ENCODE measurements at regions not wholly inside any gene's neighbourhood (a gene's known extent, or its start where the extent isn't known, plus 50 kb on each side); places are given as distances from the start of the nearest gene placed in this dataset.
"Not testable (repeated sequence)": the region's sequence is repeated elsewhere in the genome, so short reads cannot be mapped to it uniquely, and the experiment has no call there.

GRCh38 chr5:123943151-123943550 is 431.2 kb downstream of the CSNK1G3 start:
- POLR2A ChIA-PET: no interaction called here
- no peak for ATAC-seq (ENCODE audit: low read depth)
- no peaks in the 10 kb centered on the region for H3K36me3 Mint-ChIP-seq
- H3K4me3 Mint-ChIP-seq: no peak overlapping the region
- no peak for DNase-seq
- no peaks in the 10 kb centered on the region for H3K4me1 Mint-ChIP-seq
- peaks cover 3% of the 10 kb centered on the region for H3K9me3 Mint-ChIP-seq
- H3K27ac Mint-ChIP-seq: no peak overlapping the region
- no peaks in the 10 kb centered on the region for H3K27me3 Mint-ChIP-seq

DNA sequence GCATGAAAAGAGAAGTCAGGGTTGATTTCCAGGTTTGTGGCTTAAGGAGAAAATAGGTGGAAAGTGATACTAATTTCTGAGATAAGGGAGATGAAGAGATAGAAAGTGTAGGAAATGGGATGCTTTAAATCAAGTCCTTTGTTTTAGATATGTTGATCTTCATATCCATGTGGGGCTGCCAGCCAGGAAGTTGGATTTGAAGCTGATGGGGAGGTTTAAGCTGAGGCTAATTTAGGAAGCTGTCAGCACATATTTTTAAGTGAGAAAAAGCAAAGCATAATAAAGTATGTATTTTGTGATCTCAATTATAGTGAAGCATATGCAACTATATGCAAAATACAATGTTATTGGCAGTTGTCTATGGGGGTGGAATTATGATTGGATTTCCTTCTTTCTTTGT is 428.4 kb downstream of the CSNK1G3 start:
- H3K27ac Mint-ChIP-seq: no peak overlapping the region
- H3K36me3 Mint-ChIP-seq: no peaks in the 10 kb centered on the region
- H3K27me3 Mint-ChIP-seq: no peaks in the 10 kb centered on the region
- H3K4me3 Mint-ChIP-seq: no peak overlapping the region
- DNase-seq (no peak), ATAC-seq (ENCODE audit: low read depth) (no peak)
- POLR2A ChIA-PET: no interaction called here
- H3K4me1 Mint-ChIP-seq: no peaks in the 10 kb centered on the region
- H3K9me3 Mint-ChIP-seq: peaks cover 6% of the 10 kb centered on the region

DNA sequence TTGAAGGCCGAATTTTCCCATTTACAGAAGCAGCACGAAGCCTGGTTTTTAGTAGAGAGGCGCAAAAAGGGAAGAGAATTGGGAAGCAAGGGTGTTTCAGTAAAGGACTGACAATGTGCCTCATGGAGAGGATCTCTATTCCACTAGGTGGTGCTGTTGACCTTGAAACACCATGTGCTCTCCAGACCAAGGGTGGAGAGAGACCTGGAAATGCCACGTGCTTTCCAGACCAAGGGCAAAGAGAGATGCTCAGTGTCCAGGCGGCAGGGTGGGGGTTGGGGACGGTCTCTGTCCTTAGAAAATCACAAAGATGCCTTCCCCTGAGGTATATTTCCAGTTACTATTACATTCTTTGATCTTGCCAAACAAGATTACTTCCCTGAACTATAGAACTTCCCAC is 425.3 kb downstream of the CSNK1G3 start:
- DNase-seq: no peak
- Mint-ChIP-seq H3K9me3 (peaks cover 6% of the 10 kb centered on the region), H3K27ac (no peak overlapping the region), H3K4me3 (no peak overlapping the region), H3K4me1 (no peaks in the 10 kb centered on the region), H3K27me3 (no peaks in the 10 kb centered on the region), H3K36me3 (no peaks in the 10 kb centered on the region)
- POLR2A ChIA-PET: no interaction called here
- ATAC-seq (ENCODE audit: low read depth): no peak

- Mint-ChIP-seq H3K27me3 (no peaks in the 10 kb centered on the region), H3K27ac (no peak overlapping the region), H3K4me3 (no peak overlapping the region), H3K9me3 (peaks cover 6% of the 10 kb centered on the region), H3K4me1 (no peaks in the 10 kb centered on the region), H3K36me3 (no peaks in the 10 kb centered on the region)
- POLR2A ChIA-PET: no interaction called here
- ATAC-seq (ENCODE audit: low read depth): no peak
- DNase-seq: no peak
Measured at GRCh38 chr5:123936548-123936947, 424.6 kb downstream of the CSNK1G3 start.

DNA sequence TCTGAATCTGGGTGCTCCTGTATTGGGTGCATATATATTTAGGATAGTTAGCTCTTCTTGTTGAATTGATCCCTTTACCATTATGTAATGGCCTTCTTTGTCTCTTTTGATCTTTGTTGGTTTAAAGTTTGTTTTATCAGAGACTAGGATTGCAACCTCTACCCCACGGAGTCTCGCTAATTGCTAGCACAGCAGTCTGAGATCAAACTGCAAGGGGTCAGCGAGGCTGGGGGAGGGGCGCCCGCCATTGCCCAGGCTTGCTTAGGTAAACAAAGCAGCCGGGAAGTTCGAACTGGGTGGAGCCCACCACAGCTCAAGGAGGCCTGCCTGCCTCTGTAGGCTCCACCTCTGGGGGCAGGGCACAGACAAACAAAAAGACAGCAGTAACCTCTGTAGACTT is 421.8 kb downstream of the CSNK1G3 start:
- ATAC-seq (ENCODE audit: low read depth); H3K9me3 Mint-ChIP-seq; H3K4me3 Mint-ChIP-seq; POLR2A ChIA-PET; H3K4me1 Mint-ChIP-seq; H3K36me3 Mint-ChIP-seq; DNase-seq; H3K27me3 Mint-ChIP-seq; H3K27ac Mint-ChIP-seq: not testable (repeated sequence)

GRCh38 chr5:123929055-123929474 is 417.1 kb downstream of the CSNK1G3 start:
- Mint-ChIP-seq H3K27me3 (no peaks in the 10 kb centered on the region), H3K4me1 (no peaks in the 10 kb centered on the region), H3K9me3 (no peaks in the 10 kb centered on the region), H3K27ac (no peak overlapping the region), H3K36me3 (no peaks in the 10 kb centered on the region), H3K4me3 (no peak overlapping the region)
- DNase-seq: no peak
- POLR2A ChIA-PET: no interaction called here
- ATAC-seq (ENCODE audit: low read depth): no peak

DNA sequence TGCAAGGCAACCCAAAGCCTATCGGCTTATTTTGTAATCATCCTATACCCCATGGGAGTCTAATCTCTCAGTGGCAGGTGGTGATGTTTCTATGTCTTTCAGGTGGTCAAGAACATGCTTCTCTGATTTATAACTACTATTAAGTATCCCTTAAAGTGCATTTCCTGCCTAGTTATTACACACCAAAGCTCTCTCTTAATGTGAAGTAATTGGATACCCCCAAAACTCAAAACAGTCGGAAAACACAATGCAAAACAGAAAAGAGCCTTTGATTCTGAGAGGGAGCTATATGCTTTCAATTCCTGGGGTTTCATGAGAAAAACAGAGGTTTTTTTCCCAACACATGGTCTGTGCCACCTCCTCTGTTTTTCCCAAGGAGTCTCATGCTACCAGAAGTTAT is 416.4 kb downstream of the CSNK1G3 start:
- H3K9me3 Mint-ChIP-seq: no peaks in the 10 kb centered on the region
- H3K4me1 Mint-ChIP-seq: no peaks in the 10 kb centered on the region
- H3K4me3 Mint-ChIP-seq: no peak overlapping the region
- no peaks in the 10 kb centered on the region for H3K36me3 Mint-ChIP-seq
- ATAC-seq (ENCODE audit: low read depth) (no peak), DNase-seq (no peak)
- H3K27me3 Mint-ChIP-seq: no peaks in the 10 kb centered on the region
- POLR2A ChIA-PET: no interaction called here
- no peak overlapping the region for H3K27ac Mint-ChIP-seq

- H3K27ac Mint-ChIP-seq: no peak overlapping the region
- no peaks in the 10 kb centered on the region for H3K4me1 Mint-ChIP-seq
- ATAC-seq (ENCODE audit: low read depth): no peak
- no peaks in the 10 kb centered on the region for H3K36me3 Mint-ChIP-seq
- POLR2A ChIA-PET: no interaction called here
- no peaks in the 10 kb centered on the region for H3K9me3 Mint-ChIP-seq
- DNase-seq: no peak
- H3K27me3 Mint-ChIP-seq: no peaks in the 10 kb centered on the region
- no peak overlapping the region for H3K4me3 Mint-ChIP-seq
Measured at GRCh38 chr5:123921193-123921592, 409.2 kb downstream of the CSNK1G3 start.

DNA sequence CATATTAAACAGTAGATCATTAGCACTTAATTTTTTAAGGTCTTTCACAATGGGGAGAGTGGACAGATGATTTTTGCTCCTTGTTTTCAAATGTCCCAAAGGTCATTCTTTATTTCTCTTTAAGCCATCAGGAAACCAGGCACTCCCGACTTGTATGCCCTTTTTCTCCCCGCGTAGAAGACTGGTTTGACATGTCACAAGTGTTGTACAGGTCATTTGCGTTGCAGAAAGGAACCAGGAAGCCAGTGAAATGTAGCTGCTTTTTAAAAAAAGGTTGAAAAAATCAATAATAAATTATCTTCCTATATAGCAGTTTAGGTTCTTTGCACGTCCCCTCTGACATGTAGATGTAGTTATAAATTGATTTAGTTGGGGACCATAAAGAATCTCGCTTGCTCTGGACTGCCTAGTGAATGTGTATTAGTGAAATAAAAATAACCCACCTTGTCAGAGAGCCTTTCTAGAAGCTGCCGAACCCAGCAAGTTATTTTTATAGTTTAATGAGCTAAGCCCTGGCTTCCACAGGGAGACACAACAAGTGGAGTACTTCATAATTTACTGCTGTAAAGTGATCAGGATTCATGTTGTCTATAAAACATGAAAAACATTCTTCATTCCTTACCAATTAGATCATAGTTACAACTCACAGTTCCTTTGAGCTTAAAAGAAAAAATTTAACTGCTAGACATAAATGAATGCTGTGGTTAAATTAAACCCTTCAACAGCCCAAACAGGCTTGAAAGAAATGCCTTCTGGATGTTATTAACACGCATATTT is 404.6 kb downstream of the CSNK1G3 start:
- Mint-ChIP-seq H3K27ac (no peak overlapping the region), H3K4me3 (no peak overlapping the region)
- POLR2A ChIA-PET: no interaction called here

DNA sequence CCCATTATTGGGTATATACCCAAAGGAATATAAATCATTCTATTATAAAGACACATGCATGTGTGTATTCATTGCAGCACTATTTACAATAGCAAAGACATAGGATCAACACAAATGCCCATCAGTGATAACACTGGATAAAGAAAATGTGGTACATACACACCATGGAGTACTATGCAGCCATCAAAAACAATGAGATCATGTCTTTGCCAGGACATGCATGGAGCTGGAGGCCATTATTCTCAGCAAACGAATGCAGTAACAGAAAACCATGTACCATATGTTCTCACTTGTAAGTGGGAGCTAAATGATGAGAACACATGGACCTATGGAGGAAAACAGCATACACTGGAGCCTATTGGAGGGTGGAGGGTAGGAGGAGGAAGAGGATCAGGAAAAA is 402.4 kb downstream of the CSNK1G3 start:
- Mint-ChIP-seq H3K27ac (no peak overlapping the region), H3K27me3 (no peaks in the 10 kb centered on the region), H3K4me3 (no peak overlapping the region), H3K9me3 (no peaks in the 10 kb centered on the region), H3K36me3 (no peaks in the 10 kb centered on the region), H3K4me1 (no peaks in the 10 kb centered on the region)
- POLR2A ChIA-PET: no interaction called here
- ATAC-seq (ENCODE audit: low read depth) (no peak), DNase-seq (no peak)

More for the DNA sequence above, 404.6 kb downstream of the CSNK1G3 start:
- Mint-ChIP-seq H3K4me1 (no peaks in the 10 kb centered on the region), H3K9me3 (no peaks in the 10 kb centered on the region), H3K36me3 (no peaks in the 10 kb centered on the region), H3K27me3 (no peaks in the 10 kb centered on the region)
- DNase-seq (no peak), ATAC-seq (ENCODE audit: low read depth) (no peak)

GRCh38 chr5:123907349-123907748 is 395.4 kb downstream of the CSNK1G3 start:
- ATAC-seq (ENCODE audit: low read depth) (no peak), DNase-seq (no peak)
- Mint-ChIP-seq H3K4me1 (no peaks in the 10 kb centered on the region), H3K27ac (no peak overlapping the region), H3K36me3 (no peaks in the 10 kb centered on the region), H3K9me3 (no peaks in the 10 kb centered on the region), H3K4me3 (no peak overlapping the region), H3K27me3 (no peaks in the 10 kb centered on the region)
- POLR2A ChIA-PET: no interaction called here

- no peaks in the 10 kb centered on the region for H3K36me3 Mint-ChIP-seq
- POLR2A ChIA-PET: no interaction called here
- no peaks in the 10 kb centered on the region for H3K4me1 Mint-ChIP-seq
- ATAC-seq (ENCODE audit: low read depth) (no peak), DNase-seq (no peak)
- no peaks in the 10 kb centered on the region for H3K9me3 Mint-ChIP-seq
- H3K27me3 Mint-ChIP-seq: no peaks in the 10 kb centered on the region
- H3K27ac Mint-ChIP-seq: no peak overlapping the region
- H3K4me3 Mint-ChIP-seq: no peak overlapping the region
Measured at GRCh38 chr5:123906698-123907295, 394.8 kb downstream of the CSNK1G3 start.

DNA sequence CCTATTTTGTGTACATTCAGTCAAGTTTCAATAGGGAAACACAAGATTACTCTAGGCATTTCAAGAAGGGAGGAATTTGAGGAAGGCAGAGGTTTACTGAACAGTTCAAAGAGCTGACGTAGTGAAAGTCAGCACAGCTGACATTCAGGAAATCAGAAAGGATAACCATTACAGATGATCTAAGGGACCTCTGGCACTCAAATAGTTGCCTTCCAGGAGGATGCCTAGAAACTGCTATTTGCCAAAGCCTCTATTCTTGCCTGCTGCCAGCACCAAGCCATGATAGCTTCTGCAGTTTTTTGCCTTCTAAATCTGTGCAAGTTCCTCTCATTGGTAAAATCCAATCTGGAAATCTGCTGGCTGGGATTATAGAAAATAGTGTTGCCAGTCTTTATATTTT is 373.1 kb downstream of the CSNK1G3 start:
- Mint-ChIP-seq H3K27ac (no peak overlapping the region), H3K9me3 (peaks cover 1% of the 10 kb centered on the region), H3K27me3 (no peaks in the 10 kb centered on the region), H3K4me3 (no peak overlapping the region), H3K36me3 (no peaks in the 10 kb centered on the region), H3K4me1 (no peaks in the 10 kb centered on the region)
- DNase-seq (no peak), ATAC-seq (ENCODE audit: low read depth) (no peak)
- POLR2A ChIA-PET: interaction anchor here (0.7 kb wide), 1 partner anchor 78 kb away, joined by 4 read pairs; no protein-coding TSS in a partner anchor

DNA sequence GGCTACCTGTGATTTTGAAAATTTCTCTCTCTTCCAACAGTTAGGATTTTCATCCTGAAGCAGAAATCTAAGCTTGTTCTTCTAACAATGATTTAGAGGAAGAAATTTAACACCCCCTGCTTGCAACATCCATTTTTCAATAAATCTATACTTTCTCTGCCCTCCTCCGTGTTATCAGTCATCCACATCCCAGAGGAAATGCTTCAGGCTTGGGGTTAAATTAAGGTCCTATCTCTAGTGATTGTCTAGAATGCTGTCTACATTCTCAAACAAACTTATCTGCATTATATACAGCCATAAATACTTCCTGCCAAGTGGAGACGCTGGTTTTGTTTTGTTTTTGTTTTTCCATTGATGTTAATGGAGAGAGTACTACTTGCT is 371.0 kb downstream of the CSNK1G3 start:
- Mint-ChIP-seq H3K4me1 (no peaks in the 10 kb centered on the region), H3K36me3 (no peaks in the 10 kb centered on the region), H3K27me3 (no peaks in the 10 kb centered on the region), H3K4me3 (no peak overlapping the region), H3K27ac (no peak overlapping the region), H3K9me3 (peaks cover 1% of the 10 kb centered on the region)
- POLR2A ChIA-PET: no interaction called here
- DNase-seq (no peak), ATAC-seq (ENCODE audit: low read depth) (no peak)

Measured in activated naive CD8-positive, alpha-beta T cell treated with anti-CD3 and anti-CD28 coated beads, Interleukin-2, amount 10 ng/mL, durations not matched to agents 7 days and 5 days (primary cell).